ENCODE measurements at regions not wholly inside any gene's neighbourhood (a gene's known extent, or its start where the extent isn't known, plus 50 kb on each side); places are given as distances from the start of the nearest gene placed in this dataset.

GRCh38 chrX:25067271-25068172 is 51.8 kb upstream of the ARX start:
- Histone ChIP-seq H3F3A (ENCODE audit: insufficient read depth) (no peaks in the 10 kb centered on the region), H3K36me3 (ENCODE audit: low read length) (no peaks in the 10 kb centered on the region), H3K27ac (ENCODE audit: low read depth, low read length) (no peak overlapping the region), H4K20me1 (ENCODE audit: low read depth, low read length) (no peaks in the 10 kb centered on the region), H3K4me3 (ENCODE audit: insufficient read depth, low read length, poor library complexity, severe bottlenecking) (no peak overlapping the region), H3K9ac (ENCODE audit: low read length) (no peak overlapping the region), H3K79me2 (ENCODE audit: insufficient read depth, low read length) (no peaks in the 10 kb centered on the region), H2AFZ (ENCODE audit: low read depth, low read length, severe bottlenecking) (no peak overlapping the region), H3K4me2 (ENCODE audit: low read depth, low read length, poor library complexity, severe bottlenecking) (no peak overlapping the region), H3K9me3 (ENCODE audit: insufficient read depth, low read length) (no peaks in the 10 kb centered on the region), H3K27me3 (ENCODE audit: low read length) (no peaks in the 10 kb centered on the region), H3K9me2 (replicated peaks; ENCODE audit: insufficient read depth, low read length) (no peaks in the 10 kb centered on the region)
- TF ChIP-seq CTCF (IDR thresholded peaks at IDR 0.05; ENCODE audit: insufficient read depth, low read length, poor library complexity, severe bottlenecking) (no peak), EZH2phosphoT487 (conservative IDR thresholded peaks at IDR 0.05; ENCODE audit: low read length) (no peak)

GRCh38 chrX:25066131-25066530 is 50.4 kb upstream of the ARX start:
- Histone ChIP-seq H3K27me3 (ENCODE audit: low read length) (no peaks in the 10 kb centered on the region), H3K9ac (ENCODE audit: low read length) (no peak overlapping the region), H3K4me3 (ENCODE audit: insufficient read depth, low read length, poor library complexity, severe bottlenecking) (no peak overlapping the region), H3K36me3 (ENCODE audit: low read length) (no peaks in the 10 kb centered on the region), H3K79me2 (ENCODE audit: insufficient read depth, low read length) (no peaks in the 10 kb centered on the region), H4K20me1 (ENCODE audit: low read depth, low read length) (no peaks in the 10 kb centered on the region), H3K9me2 (replicated peaks; ENCODE audit: insufficient read depth, low read length) (no peaks in the 10 kb centered on the region), H3F3A (ENCODE audit: insufficient read depth) (no peaks in the 10 kb centered on the region), H3K4me2 (ENCODE audit: low read depth, low read length, poor library complexity, severe bottlenecking) (no peak overlapping the region), H2AFZ (ENCODE audit: low read depth, low read length, severe bottlenecking) (no peak overlapping the region), H3K9me3 (ENCODE audit: insufficient read depth, low read length) (no peaks in the 10 kb centered on the region), H3K27ac (ENCODE audit: low read depth, low read length) (no peak overlapping the region)
- TF ChIP-seq CTCF (IDR thresholded peaks at IDR 0.05; ENCODE audit: insufficient read depth, low read length, poor library complexity, severe bottlenecking) (no peak), EZH2phosphoT487 (conservative IDR thresholded peaks at IDR 0.05; ENCODE audit: low read length) (no peak)
